HG02938 (cell line): ENCODE measurements at regions not wholly inside any gene's neighbourhood (a gene's known extent, or its start where the extent isn't known, plus 50 kb on each side); places are given as distances from the start of the nearest gene placed in this dataset.
"Not testable (repeated sequence)": the region's sequence is repeated elsewhere in the genome, so short reads cannot be mapped to it uniquely, and the experiment has no call there.

Experiments used
- ATAC-seq: cut with Tn5 transposase; IDR thresholded peaks from one replicate; pipeline ENCODE4 v1.9.1; 2021; ENCODE audit warnings: mild to moderate bottlenecking, moderate library complexity; ENCODE audit not compliant: unreplicated experiment

- no peak for ATAC-seq
These were observed 585.7 kb downstream of the ACTL7B start for GRCh38 chr9:108270051-108270450.

GRCh38 chr9:108269371-108269770 is 586.4 kb downstream of the ACTL7B start:
- no peak for ATAC-seq

- no peak for ATAC-seq
These were observed 590.7 kb downstream of the ACTL7B start for GRCh38 chr9:108265065-108265464.

- ATAC-seq, result no peak
These were observed 591.7 kb downstream of the ACTL7B start for GRCh38 chr9:108264093-108264492.

- ATAC-seq, result no peak
These were observed 593.0 kb downstream of the ACTL7B start for GRCh38 chr9:108262836-108263235.

GRCh38 chr9:108259917-108260675 is 595.7 kb downstream of the ACTL7B start:
- no peak for ATAC-seq

GRCh38 chr9:108258640-108259039 is 597.1 kb downstream of the ACTL7B start:
- no peak for ATAC-seq

GRCh38 chr9:108257382-108257781 is 598.4 kb downstream of the ACTL7B start:
- ATAC-seq, result no peak

- ATAC-seq, result no peak
These were observed 601.5 kb downstream of the ACTL7B start for GRCh38 chr9:108254236-108254635.

- ATAC-seq, result not testable (repeated sequence)
These were observed 608.4 kb downstream of the ACTL7B start for GRCh38 chr9:108247391-108247790.

GRCh38 chr9:108245901-108246300 is 609.9 kb downstream of the ACTL7B start:
- ATAC-seq, result no peak

GRCh38 chr9:108245331-108245730 is 610.5 kb downstream of the ACTL7B start:
- ATAC-seq, result no peak

GRCh38 chr9:108244686-108245085 is 611.1 kb downstream of the ACTL7B start:
- no peak for ATAC-seq

- no peak for ATAC-seq
These were observed 614.3 kb downstream of the ACTL7B start for GRCh38 chr9:108241384-108242073.

GRCh38 chr9:108239696-108240321 is 616.0 kb downstream of the ACTL7B start:
- ATAC-seq, result no peak

- ATAC-seq, result no peak
These were observed 620.2 kb downstream of the ACTL7B start for GRCh38 chr9:108235609-108236008.

- no peak for ATAC-seq
These were observed 621.0 kb downstream of the ACTL7B start for GRCh38 chr9:108234811-108235210.

GRCh38 chr9:108225149-108225800 is 630.5 kb downstream of the ACTL7B start:
- no peak for ATAC-seq

- ATAC-seq, result no peak
These were observed 631.1 kb downstream of the ACTL7B start for GRCh38 chr9:108224716-108225115.

- ATAC-seq, result no peak
These were observed 636.1 kb downstream of the ACTL7B start for GRCh38 chr9:108219664-108220063.
